Thyroid gland (tissue), 4 donors: ENCODE measurements at regions not wholly inside any gene's neighbourhood (a gene's known extent, or its start where the extent isn't known, plus 50 kb on each side); places are given as distances from the start of the nearest gene placed in this dataset.

Source experiments
- DNase-seq, 2 donors: peaks; one replicate each; pipeline ENCODE4 v3.0.0-alpha.2; 2019
- H3K27ac ChIP-seq, 3 donors: fragments of 200-600 bp; sonication (generic); 1 replicate in 2 of 3; 2 replicates in 1 of 3; pipeline ENCODE4 v1.5.1; 2016 to 2019; ENCODE audit warnings: mild to moderate bottlenecking in 1 of 3, moderate library complexity in 1 of 3
- H3K27me3 ChIP-seq: fragments of 200-600 bp; sonication (generic); one replicate; pipeline ENCODE4 v1.5.1; 2019
- H3K36me3 ChIP-seq, 2 donors: fragments of 200-600 bp; sonication (generic); one replicate each; pipeline ENCODE4 v1.5.1; 2016 to 2019
- H3K4me1 ChIP-seq, 2 donors: fragments of 200-600 bp; sonication (generic); one replicate each; pipeline ENCODE4 v1.5.1; 2017 to 2019
- H3K4me3 ChIP-seq, 3 donors: fragments of 200-600 bp; sonication (generic); replicated peaks in 1 of 3; 1 replicate in 2 of 3; 2 replicates in 1 of 3; pipeline ENCODE4 v1.5.1; 2016; ENCODE audit warnings: mild to moderate bottlenecking in 1 of 3
- H3K9me3 ChIP-seq: fragments of 200-600 bp; sonication (generic); one replicate; pipeline ENCODE4 v1.5.1; 2017
- CTCF ChIP-seq, 6 experiments: fragments of 200-600 bp in 3 of 6; fragments of 450-650 bp in 3 of 6; sonication (generic) in 3 of 6; IDR thresholded peaks; one replicate each; pipeline ENCODE4 v1.5.1; 2016 to 2019; ENCODE audit warnings: antibody characterized with exemption in 6 of 6, mild to moderate bottlenecking in 2 of 6, inconsistent platforms in 1 of 6, moderate library complexity in 1 of 6
- POLR2A ChIP-seq, 2 donors: fragments of 450-650 bp; IDR thresholded peaks; one replicate each; pipeline ENCODE4 v1.6.1; 2017; ENCODE audit warnings: antibody characterized with exemption in 2 of 2, mild to moderate bottlenecking in 2 of 2, moderate library complexity in 1 of 2
- WGBS, 2 donors: methylation state at CpG; one replicate each; pipeline ENCODE4 v1.1.5; 2017; 5-methylcytosine and 5-hydroxymethylcytosine counted together
- intact Hi-C: fragments of 100-400 bp; cut with DNase I; formaldehyde crosslinking; loops from one replicate; pipeline ENCODE4 v1.15.1; 2023

- H3K36me3 ChIP-seq, result no peaks in the 10 kb centered on the region
- no peaks in the 10 kb centered on the region for H3K4me1 ChIP-seq
- intact Hi-C loops, result no loop called here
- no peaks in the 10 kb centered on the region for H3K9me3 ChIP-seq
- no peak for DNase-seq
- no peak overlapping the region for H3K4me3 ChIP-seq
- 88 to 91% methylated on average over 14 of the region's 14 CpGs for WGBS, 2 donors
- H3K27ac ChIP-seq, result no peak overlapping the region
- H3K27me3 ChIP-seq, result no peaks in the 10 kb centered on the region
- no peak for TF ChIP-seq POLR2A (IDR thresholded peaks at IDR 0.05)
- TF ChIP-seq CTCF (IDR thresholded peaks at IDR 0.05), result no peak
Observed at GRCh38 chr10:131031346-131031745, 280.2 kb downstream of the TCERG1L start.

GRCh38 chr10:131032329-131033165 is 279.0 kb downstream of the TCERG1L start:
- DNase-seq, result no peak
- WGBS, 2 donors, result 93% methylated on average over 23 to 25 of the region's 26 CpGs
- H3K36me3 ChIP-seq, result no peaks in the 10 kb centered on the region
- no peaks in the 10 kb centered on the region for H3K4me1 ChIP-seq
- no peaks in the 10 kb centered on the region for H3K9me3 ChIP-seq
- no peak overlapping the region for H3K27ac ChIP-seq
- intact Hi-C loops, result no loop called here
- H3K27me3 ChIP-seq, result no peaks in the 10 kb centered on the region
- TF ChIP-seq POLR2A (IDR thresholded peaks at IDR 0.05) (no peak), CTCF (IDR thresholded peaks at IDR 0.05) (no peak)
- H3K4me3 ChIP-seq, result no peak overlapping the region

- Histone ChIP-seq H3K27me3 (no peaks in the 10 kb centered on the region), H3K27ac (no peak overlapping the region), H3K9me3 (no peaks in the 10 kb centered on the region), H3K4me3 (no peak overlapping the region), H3K4me1 (no peaks in the 10 kb centered on the region), H3K36me3 (no peaks in the 10 kb centered on the region)
- WGBS, 2 donors, result 82 to 87% methylated on average over 10 of the region's 10 CpGs
- TF ChIP-seq CTCF (IDR thresholded peaks at IDR 0.05) (no peak), POLR2A (IDR thresholded peaks at IDR 0.05) (no peak)
- intact Hi-C loops, result no loop called here
- DNase-seq, result no peak
Observed at GRCh38 chr10:131033166-131034085, 278.1 kb downstream of the TCERG1L start.

- Histone ChIP-seq H3K27me3 (no peaks in the 10 kb centered on the region), H3K4me3 (no peak overlapping the region), H3K27ac (no peak overlapping the region), H3K4me1 (no peaks in the 10 kb centered on the region), H3K9me3 (no peaks in the 10 kb centered on the region), H3K36me3 (no peaks in the 10 kb centered on the region)
- 85 to 93% methylated on average over 8 of the region's 8 CpGs for WGBS, 2 donors
- TF ChIP-seq POLR2A (IDR thresholded peaks at IDR 0.05), result no peak
- TF ChIP-seq CTCF (IDR thresholded peaks at IDR 0.05), result no peak
- DNase-seq, result no peak
- intact Hi-C loops, result no loop called here
Observed at GRCh38 chr10:131034451-131034850, 277.1 kb downstream of the TCERG1L start.

GRCh38 chr10:131035779-131036178 is 275.7 kb downstream of the TCERG1L start:
- WGBS, 2 donors, result 42 to 45% methylated on average over 12 of the region's 12 CpGs
- no peak for DNase-seq
- H3K27ac ChIP-seq, result no peak overlapping the region
- H3K4me1 ChIP-seq, result no peaks in the 10 kb centered on the region
- intact Hi-C loops, result no loop called here
- H3K27me3 ChIP-seq, result no peaks in the 10 kb centered on the region
- no peak for TF ChIP-seq CTCF (IDR thresholded peaks at IDR 0.05)
- no peak for TF ChIP-seq POLR2A (IDR thresholded peaks at IDR 0.05)
- no peaks in the 10 kb centered on the region for H3K9me3 ChIP-seq
- no peak overlapping the region for H3K4me3 ChIP-seq
- H3K36me3 ChIP-seq, result no peaks in the 10 kb centered on the region
